ENCODE measurements at regions not wholly inside any gene's neighbourhood (a gene's known extent, or its start where the extent isn't known, plus 50 kb on each side); places are given as distances from the start of the nearest gene placed in this dataset.

- no peak for DNase-seq (ENCODE audit: low spot score)
- in situ Hi-C loops (cut with MboI; ENCODE audit: low pct_unique_long_range_greater_than_20kb, low sequenced_read_pairs, unreplicated experiment) = no loop called here
- no peak for TF ChIP-seq CTCF (IDR thresholded peaks at IDR 0.05; ENCODE audit: extremely low read depth, insufficient read depth, missing control alignments)
These were observed 74.9 kb upstream of the CELF4 start for GRCh38 chr18:37640504-37640903.

- no peak for DNase-seq (ENCODE audit: low spot score)
- in situ Hi-C loops (cut with MboI; ENCODE audit: low pct_unique_long_range_greater_than_20kb, low sequenced_read_pairs, unreplicated experiment) = no loop called here
- no peak for TF ChIP-seq CTCF (IDR thresholded peaks at IDR 0.05; ENCODE audit: extremely low read depth, insufficient read depth, missing control alignments)
These were observed 74.2 kb upstream of the CELF4 start for GRCh38 chr18:37639846-37640245.

GRCh38 chr18:37637478-37637850, 71.9 kb upstream of the CELF4 start:
- no peak for TF ChIP-seq CTCF (IDR thresholded peaks at IDR 0.05; ENCODE audit: extremely low read depth, insufficient read depth, missing control alignments)
- in situ Hi-C loops (cut with MboI; ENCODE audit: low pct_unique_long_range_greater_than_20kb, low sequenced_read_pairs, unreplicated experiment) = no loop called here

DNA sequence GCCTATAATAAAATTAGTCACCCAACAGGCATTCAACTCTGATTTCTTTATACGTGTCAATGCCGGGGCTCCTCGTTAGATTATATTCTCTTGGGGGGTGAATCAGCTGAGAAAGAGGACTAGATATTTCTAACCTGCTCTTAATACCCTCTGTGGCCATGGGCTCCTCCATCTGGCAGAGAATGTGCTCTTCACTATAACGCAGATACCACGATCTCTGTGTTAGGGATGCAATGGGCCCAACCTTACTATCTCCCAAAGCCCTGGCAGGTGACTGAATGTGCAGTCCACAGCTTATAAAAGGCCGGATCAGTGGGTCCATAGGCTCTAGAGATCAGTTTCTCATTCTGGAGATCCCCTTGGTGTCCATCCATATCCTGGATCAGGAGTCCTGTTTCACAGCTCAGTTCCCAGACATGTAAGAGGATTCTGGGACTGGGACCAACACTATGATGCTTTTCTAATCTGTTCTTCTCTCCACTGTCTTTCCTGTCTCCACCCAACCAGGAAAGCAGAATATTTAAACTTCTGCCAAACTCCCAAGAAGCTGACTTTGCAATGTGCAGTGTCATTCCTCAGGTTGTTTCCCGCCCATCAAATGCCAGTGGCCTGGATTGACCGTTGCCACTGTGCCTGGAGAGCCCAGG, 71.4 kb upstream of the CELF4 start:
- in situ Hi-C loops (cut with MboI; ENCODE audit: low pct_unique_long_range_greater_than_20kb, low sequenced_read_pairs, unreplicated experiment) = no loop called here
- TF ChIP-seq CTCF (IDR thresholded peaks at IDR 0.05; ENCODE audit: extremely low read depth, insufficient read depth, missing control alignments) = no peak
- DNase-seq (ENCODE audit: low spot score) = no peak

More at GRCh38 chr18:37637478-37637850, 71.9 kb upstream of the CELF4 start:
- DNase-seq (ENCODE audit: low spot score) = no peak

GRCh38 chr18:37634516-37634915, 68.9 kb upstream of the CELF4 start:
- no peak for TF ChIP-seq CTCF (IDR thresholded peaks at IDR 0.05; ENCODE audit: extremely low read depth, insufficient read depth, missing control alignments)
- DNase-seq (ENCODE audit: low spot score) = no peak
- in situ Hi-C loops (cut with MboI; ENCODE audit: low pct_unique_long_range_greater_than_20kb, low sequenced_read_pairs, unreplicated experiment) = no loop called here

- in situ Hi-C loops (cut with MboI; ENCODE audit: low pct_unique_long_range_greater_than_20kb, low sequenced_read_pairs, unreplicated experiment) = no loop called here
- DNase-seq (ENCODE audit: low spot score) = no peak
- no peak for TF ChIP-seq CTCF (IDR thresholded peaks at IDR 0.05; ENCODE audit: extremely low read depth, insufficient read depth, missing control alignments)
These were observed 65.8 kb upstream of the CELF4 start for GRCh38 chr18:37631422-37631821.
